H1 (cell line): ENCODE measurements at regions not wholly inside any gene's neighbourhood (a gene's known extent, or its start where the extent isn't known, plus 50 kb on each side); places are given as distances from the start of the nearest gene placed in this dataset.

Experiments
- CHD1 ChIP-seq: IDR thresholded peaks from 2 replicates; pipeline ENCODE4 v1.6.1; 2012; ENCODE audit warnings: low read depth, low read length, improper control_type of control experiment
- CTCF ChIP-seq, 3 experiments: IDR thresholded peaks; 1 replicate in 2 of 3; 2 replicates in 1 of 3; pipeline versions ENCODE4 v1.5.1 to v1.6.1; 2011; ENCODE audit warnings: low read length in 3 of 3, mild to moderate bottlenecking in 3 of 3, inconsistent platforms in 2 of 3, low read depth in 1 of 3, moderate library complexity in 1 of 3; ENCODE audit not compliant: insufficient read depth in 1 of 3; ENCODE audit errors: control extremely low read depth in 1 of 3
- JUND ChIP-seq: IDR thresholded peaks from 2 replicates; pipeline ENCODE4 v1.6.1; 2011; ENCODE audit warnings: mild to moderate bottlenecking, improper control_type of control experiment, low read length

GRCh38 chr13:109669234-109669612, 117.2 kb downstream of the IRS2 start:
- TF ChIP-seq CHD1 (no peak), CTCF (IDR thresholded peaks at IDR 0.05; ENCODE audit: control extremely low read depth in 1 of 3, insufficient read depth in 1 of 3, low read depth in 1 of 3, low read length in 3 of 3) (no peak), JUND (no peak)
